Psoas muscle (tissue), 7 donors: ENCODE measurements at regions not wholly inside any gene's neighbourhood (a gene's known extent, or its start where the extent isn't known, plus 50 kb on each side); places are given as distances from the start of the nearest gene placed in this dataset.

Experiments
- ATAC-seq, 4 donors: fragments of 200-7000 bp; cut with Tn5 transposase; one replicate each; pipeline ENCODE4 v1.9.1; 2020; ENCODE audit warnings: moderate library complexity in 3 of 4, mild to moderate bottlenecking in 2 of 4
- DNase-seq, 2 donors: peaks; one replicate each; pipeline ENCODE4 v3.0.0-alpha.2; 2020
- H3K27ac ChIP-seq: fragments of 200-600 bp; one replicate; pipeline ENCODE4 v1.8.0; 2022
- H3K27me3 ChIP-seq, 3 donors: fragments of 200-600 bp in 1 of 3; one replicate each; pipeline versions ENCODE4 v1.6.1 to v1.8.0; 2013 to 2022; ENCODE audit warnings: low read length in 2 of 3, mild to moderate bottlenecking in 2 of 3, moderate library complexity in 1 of 3; ENCODE audit not compliant: insufficient read depth in 3 of 3
- H3K36me3 ChIP-seq, 2 donors: fragments of 200-600 bp in 1 of 2; one replicate each; pipeline versions ENCODE4 v1.6.1 to v1.8.0; 2013 to 2022; ENCODE audit warnings: low read depth in 1 of 2, mild to moderate bottlenecking in 1 of 2, moderate library complexity in 1 of 2; ENCODE audit not compliant: insufficient read depth in 1 of 2
- H3K4me1 ChIP-seq: fragments of 200-600 bp; one replicate; pipeline ENCODE4 v1.8.0; 2022
- H3K4me3 ChIP-seq: fragments of 200-600 bp; one replicate; pipeline ENCODE4 v1.8.0; 2022; ENCODE audit warnings: mild to moderate bottlenecking
- H3K9me3 ChIP-seq: fragments of 200-600 bp; one replicate; pipeline ENCODE4 v1.8.0; 2022
- WGBS, 3 donors: extraction: QIAGEN DNeasy Blood & Tissue Kit; methylation state at CpG; one replicate each; pipeline versions ENCODE4 v1.1.6 to v1.1.7; 2013; 5-methylcytosine and 5-hydroxymethylcytosine counted together
- intact Hi-C, 2 donors: fragments of 100-400 bp; cut with DNase I; formaldehyde crosslinking; loops; one replicate each; pipeline versions ENCODE4 v1.11.0 to v1.14.2; 2022
- TF ChIP-seq, protein P1 (sequence below): fragments of 200-600 bp; IDR thresholded peaks from one replicate; pipeline ENCODE4 v1.8.0; 2022; ENCODE audit warnings: antibody characterized with exemption
- donor health status: healthy with polysubstance abuse.
- donor health status: DM: no; HTN: no; CAD: no; lungs with moderate emphysema.
- donor health status: Bipolar disorder and iron deficiency.
- donor health status: healthy.
- donor health status: DM: yes; HTN: yes; CAD: no.
- donor health status: DM: no; HTN: no; CAD: no.
- donor health status: DM: yes; HTN: yes; CAD: no.

DNA sequence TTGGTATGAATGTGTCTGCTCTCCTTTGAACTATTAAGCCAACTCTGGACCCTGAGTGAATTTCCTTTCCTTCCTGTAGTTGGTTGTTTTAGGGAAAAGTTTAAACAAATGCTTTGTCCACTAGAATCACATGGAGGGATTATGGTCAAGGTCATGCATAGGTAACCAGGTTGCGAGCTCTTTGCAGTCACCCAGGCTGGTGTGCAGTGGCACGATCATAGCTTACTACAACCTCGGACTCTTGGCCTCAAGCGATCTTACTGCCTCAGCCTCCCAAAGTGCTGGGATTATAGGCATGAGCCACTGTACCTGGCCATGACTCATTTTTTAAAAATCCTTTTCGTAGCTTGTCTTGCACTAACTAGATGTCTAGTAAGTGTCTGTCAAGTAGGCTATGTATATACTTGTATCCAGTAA lies 88.0 kb upstream of the SOX4 start:
- WGBS, 3 donors, result 94 to 97% (median 96%) methylated on average over 5 of the region's 5 CpGs
- no peak for ATAC-seq
- TF ChIP-seq, protein P1, sequence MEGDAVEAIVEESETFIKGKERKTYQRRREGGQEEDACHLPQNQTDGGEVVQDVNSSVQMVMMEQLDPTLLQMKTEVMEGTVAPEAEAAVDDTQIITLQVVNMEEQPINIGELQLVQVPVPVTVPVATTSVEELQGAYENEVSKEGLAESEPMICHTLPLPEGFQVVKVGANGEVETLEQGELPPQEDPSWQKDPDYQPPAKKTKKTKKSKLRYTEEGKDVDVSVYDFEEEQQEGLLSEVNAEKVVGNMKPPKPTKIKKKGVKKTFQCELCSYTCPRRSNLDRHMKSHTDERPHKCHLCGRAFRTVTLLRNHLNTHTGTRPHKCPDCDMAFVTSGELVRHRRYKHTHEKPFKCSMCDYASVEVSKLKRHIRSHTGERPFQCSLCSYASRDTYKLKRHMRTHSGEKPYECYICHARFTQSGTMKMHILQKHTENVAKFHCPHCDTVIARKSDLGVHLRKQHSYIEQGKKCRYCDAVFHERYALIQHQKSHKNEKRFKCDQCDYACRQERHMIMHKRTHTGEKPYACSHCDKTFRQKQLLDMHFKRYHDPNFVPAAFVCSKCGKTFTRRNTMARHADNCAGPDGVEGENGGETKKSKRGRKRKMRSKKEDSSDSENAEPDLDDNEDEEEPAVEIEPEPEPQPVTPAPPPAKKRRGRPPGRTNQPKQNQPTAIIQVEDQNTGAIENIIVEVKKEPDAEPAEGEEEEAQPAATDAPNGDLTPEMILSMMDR, result no peak
- no peaks in the 10 kb centered on the region for H3K9me3 ChIP-seq
- H3K4me1 ChIP-seq, result peaks cover 9% of the 10 kb centered on the region
- H3K27me3 ChIP-seq, result no peaks in the 10 kb centered on the region
- no peak overlapping the region for H3K4me3 ChIP-seq
- H3K27ac ChIP-seq, result no peak overlapping the region
- no peaks in the 10 kb centered on the region for H3K36me3 ChIP-seq
- intact Hi-C loops, result no loop called here
- DNase-seq, result no peak

GRCh38 chr6:21506126-21506525 lies 87.4 kb upstream of the SOX4 start:
- no peak for ATAC-seq
- Histone ChIP-seq H3K9me3 (no peaks in the 10 kb centered on the region), H3K36me3 (no peaks in the 10 kb centered on the region), H3K4me1 (peaks cover 4% of the 10 kb centered on the region), H3K27me3 (no peaks in the 10 kb centered on the region), H3K4me3 (no peak overlapping the region), H3K27ac (no peak overlapping the region)
- TF ChIP-seq, protein P1, result no peak
- intact Hi-C loops, result no loop called here
- no peak for DNase-seq
- WGBS, 3 donors, result 92 to 96% (median 93%) methylated on average over 4 of the region's 4 CpGs

DNA sequence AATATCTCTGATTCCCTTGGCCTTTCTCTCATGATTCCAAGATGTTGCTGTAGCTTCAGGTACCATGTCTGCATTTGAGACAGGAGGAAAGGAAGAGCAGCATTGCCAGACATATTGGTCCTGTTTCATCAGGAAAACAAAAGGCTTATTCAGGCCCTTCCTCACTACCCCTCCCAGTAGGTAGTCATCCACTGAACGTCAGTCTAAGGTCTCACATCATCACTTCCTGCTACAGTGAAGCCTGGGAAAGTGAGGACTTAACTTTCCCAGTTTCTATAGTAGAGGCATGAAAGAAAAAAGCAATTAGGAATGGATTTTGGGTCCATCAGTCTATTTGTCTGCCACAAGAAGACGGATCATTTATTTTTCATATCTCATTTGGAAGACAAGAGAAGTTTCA lies 85.7 kb upstream of the SOX4 start:
- WGBS, 3 donors, result 78 to 85% (median 81%) methylated on average over 2 of the region's 2 CpGs
- intact Hi-C loops, result no loop called here
- TF ChIP-seq, protein P1, result no peak
- H3K27ac ChIP-seq, result no peak overlapping the region
- H3K36me3 ChIP-seq, result no peaks in the 10 kb centered on the region
- H3K4me1 ChIP-seq, result no peaks in the 10 kb centered on the region
- no peak overlapping the region for H3K4me3 ChIP-seq
- DNase-seq (no peak), ATAC-seq (no peak)
- no peaks in the 10 kb centered on the region for H3K27me3 ChIP-seq
- no peaks in the 10 kb centered on the region for H3K9me3 ChIP-seq

DNA sequence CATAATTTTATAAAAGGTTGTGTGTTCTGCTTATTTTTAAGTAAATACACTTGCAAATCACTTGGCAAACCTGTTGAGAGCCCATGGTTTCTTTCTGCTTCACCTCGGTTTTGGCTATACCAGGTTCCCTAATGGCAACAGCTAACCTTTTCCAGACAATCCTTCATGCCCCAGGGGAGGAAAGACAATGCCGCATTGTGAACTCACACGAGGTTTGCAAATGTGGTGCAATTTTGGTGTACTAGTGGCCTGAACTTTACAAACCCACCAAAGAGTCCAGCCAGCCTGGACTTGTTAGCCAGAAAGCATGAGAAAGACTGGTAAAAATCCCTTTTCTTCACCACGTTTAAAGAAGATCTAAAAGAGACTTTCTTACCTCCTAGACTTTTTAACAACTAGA lies 84.8 kb upstream of the SOX4 start:
- Histone ChIP-seq H3K4me3 (no peak overlapping the region), H3K27ac (no peak overlapping the region), H3K4me1 (no peaks in the 10 kb centered on the region), H3K27me3 (no peaks in the 10 kb centered on the region), H3K9me3 (no peaks in the 10 kb centered on the region), H3K36me3 (no peaks in the 10 kb centered on the region)
- intact Hi-C loops, result no loop called here
- DNase-seq, result no peak
- WGBS, 3 donors, result 64 to 81% (median 66%) methylated on average over 4 of the region's 4 CpGs
- ATAC-seq, result no peak
- TF ChIP-seq, protein P1, result no peak

GRCh38 chr6:21511891-21512550 lies 81.5 kb upstream of the SOX4 start:
- no peaks in the 10 kb centered on the region for H3K9me3 ChIP-seq
- no peaks in the 10 kb centered on the region for H3K27me3 ChIP-seq
- no peak overlapping the region for H3K4me3 ChIP-seq
- no peaks in the 10 kb centered on the region for H3K36me3 ChIP-seq
- DNase-seq, result no peak
- intact Hi-C loops, result no loop called here
- no peaks in the 10 kb centered on the region for H3K4me1 ChIP-seq
- WGBS, 3 donors, result 87 to 94% (median 90%) methylated on average over 6 of the region's 6 CpGs
- TF ChIP-seq, protein P1, result no peak
- no peak for ATAC-seq
- H3K27ac ChIP-seq, result no peak overlapping the region
